Activated B cell treated with CpG ODN at 0.5 μM for 24 hours (primary cell): ENCODE measurements at regions not wholly inside any gene's neighbourhood (a gene's known extent, or its start where the extent isn't known, plus 50 kb on each side); places are given as distances from the start of the nearest gene placed in this dataset.

Experiments
- ATAC-seq: fragments of 200-7000 bp; cut with Tn5 transposase; one replicate; pipeline ENCODE4 v1.10.0; 2021; ENCODE audit warnings: low read depth, mild to moderate bottlenecking, moderate library complexity
- CTCF ChIA-PET: fragments of 350-600 bp; sonication (Branson Sonifier 250); formaldehyde crosslinking; loops from one replicate; lab custom pipeline; 2021; ENCODE audit warnings: antibody characterized with exemption; lab: Charles Lee
- POLR2A ChIA-PET: fragments of 350-600 bp; sonication (Branson Sonifier 250); formaldehyde crosslinking; loops from one replicate; lab custom pipeline; 2021; ENCODE audit warnings: antibody characterized with exemption; lab: Charles Lee
- DNase-seq: peaks from one replicate; pipeline ENCODE4 v3.0.0; 2022
- H3K27ac Mint-ChIP-seq: one replicate; pipeline ENCODE4 v1.8.0; 2020; ENCODE audit warnings: mixed read lengths
- H3K27me3 Mint-ChIP-seq: one replicate; pipeline ENCODE4 v1.8.0; 2021; ENCODE audit warnings: mixed read lengths
- H3K36me3 Mint-ChIP-seq: one replicate; pipeline ENCODE4 v1.8.0; 2021; ENCODE audit warnings: low read depth, mixed read lengths
- H3K4me1 Mint-ChIP-seq: one replicate; pipeline ENCODE4 v1.8.0; 2021; ENCODE audit warnings: mixed read lengths
- H3K4me3 Mint-ChIP-seq: one replicate; pipeline ENCODE4 v1.8.0; 2020; ENCODE audit warnings: mild to moderate bottlenecking, mixed read lengths
- H3K9me3 Mint-ChIP-seq: one replicate; pipeline ENCODE4 v1.8.0; 2020; ENCODE audit warnings: mixed read lengths
- CTCF ChIP-seq: fragments of 200-600 bp; IDR thresholded peaks from one replicate; pipeline ENCODE4 v1.8.0; 2022; ENCODE audit warnings: antibody characterized with exemption, mild to moderate bottlenecking
- intact Hi-C: fragments of 100-400 bp; cut with micrococcal nuclease; formaldehyde crosslinking; loops from one replicate; pipeline ENCODE4 v1.15.1; 2024

DNA sequence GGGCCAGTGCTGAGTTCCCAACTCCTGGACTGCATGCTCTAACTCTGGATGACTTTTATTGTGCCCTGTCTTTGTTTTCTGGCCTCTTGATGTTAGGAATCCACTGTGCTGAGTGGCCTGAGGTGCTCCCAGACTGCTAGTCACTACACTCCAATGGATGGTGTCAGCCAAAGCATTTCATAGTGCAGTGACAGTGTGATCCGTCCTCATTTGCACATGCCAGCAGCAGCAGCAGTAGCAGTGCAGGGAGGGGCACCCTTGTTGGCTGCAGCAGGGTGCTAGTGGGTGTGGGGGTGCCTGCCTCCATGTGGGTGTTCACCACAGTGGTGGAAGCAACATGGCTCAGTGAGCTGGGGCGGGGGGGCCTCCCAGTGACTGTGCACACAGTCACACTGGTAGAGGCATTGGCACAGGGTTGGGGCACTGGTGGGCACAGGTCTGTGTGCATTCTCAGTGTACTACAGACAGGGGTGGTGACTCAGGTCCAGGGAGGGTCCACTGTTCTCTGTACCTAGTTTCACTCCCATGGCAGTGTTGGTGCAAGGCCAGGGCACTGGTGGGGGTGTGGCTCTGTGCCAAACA, 214.0 kb downstream of the ZC3H11B start:
- H3K4me3 Mint-ChIP-seq: no peak overlapping the region
- no peak for DNase-seq
- H3K9me3 Mint-ChIP-seq: peaks cover 28% of the 10 kb centered on the region
- H3K4me1 Mint-ChIP-seq: no peaks in the 10 kb centered on the region
- H3K27ac Mint-ChIP-seq: no peak overlapping the region
- ATAC-seq: no peak
- TF ChIP-seq CTCF: no peak
- ChIA-PET POLR2A (no interaction called here), CTCF (no interaction called here)
- no peaks in the 10 kb centered on the region for H3K27me3 Mint-ChIP-seq
- peaks cover 10% of the 10 kb centered on the region for H3K36me3 Mint-ChIP-seq
- intact Hi-C loops: no loop called here

GRCh38 chr1:219397511-219397910, 215.4 kb downstream of the ZC3H11B start:
- DNase-seq: no peak
- intact Hi-C loops: no loop called here
- CTCF ChIA-PET: no interaction called here

GRCh38 chr1:219391297-219391696, 217.6 kb downstream of the LYPLAL1 start:
- ATAC-seq (no peak), DNase-seq (no peak)
- Mint-ChIP-seq H3K9me3 (peaks cover 17% of the 10 kb centered on the region), H3K27ac (no peak overlapping the region), H3K4me1 (no peaks in the 10 kb centered on the region), H3K27me3 (no peaks in the 10 kb centered on the region), H3K36me3 (peaks cover 7% of the 10 kb centered on the region), H3K4me3 (no peak overlapping the region)
- intact Hi-C loops: no loop called here
- CTCF ChIA-PET: no interaction called here
- no peak for TF ChIP-seq CTCF
- POLR2A ChIA-PET: no interaction called here

More at GRCh38 chr1:219397511-219397910, 215.4 kb downstream of the ZC3H11B start:
- Mint-ChIP-seq H3K4me3 (no peak overlapping the region), H3K27ac (no peak overlapping the region), H3K36me3 (peaks cover 10% of the 10 kb centered on the region), H3K9me3 (peaks cover 28% of the 10 kb centered on the region), H3K4me1 (no peaks in the 10 kb centered on the region), H3K27me3 (no peaks in the 10 kb centered on the region)
- TF ChIP-seq CTCF: no peak
- ATAC-seq: no peak
- POLR2A ChIA-PET: no interaction called here

DNA sequence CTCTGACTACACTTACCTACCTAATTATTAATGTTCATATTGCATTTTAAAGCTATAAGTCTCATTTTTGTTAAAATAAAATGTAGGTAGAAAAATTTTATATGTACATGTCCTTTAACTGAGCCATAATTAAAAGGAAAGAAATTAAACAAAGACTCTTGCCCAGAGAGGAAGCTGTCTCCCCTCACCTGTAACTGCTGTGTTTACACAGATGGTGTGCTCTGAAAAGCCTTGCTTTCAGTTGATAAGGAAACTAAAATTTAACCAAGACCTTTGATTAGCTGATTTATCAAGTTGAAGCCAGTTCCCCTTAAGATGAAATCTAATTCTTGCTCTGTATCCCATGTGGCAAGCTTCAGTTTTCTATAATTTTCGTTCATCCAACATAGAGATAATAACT, 213.5 kb downstream of the LYPLAL1 start:
- TF ChIP-seq CTCF: no peak
- H3K4me1 Mint-ChIP-seq: no peaks in the 10 kb centered on the region
- H3K4me3 Mint-ChIP-seq: no peak overlapping the region
- H3K36me3 Mint-ChIP-seq: peaks cover 2% of the 10 kb centered on the region
- H3K27ac Mint-ChIP-seq: no peak overlapping the region
- intact Hi-C loops: loop anchor here (5.0 to 10.0 kb wide), 2 partner anchors 425 to 862 kb away; no protein-coding TSS in a partner anchor
- POLR2A ChIA-PET: no interaction called here
- DNase-seq (no peak), ATAC-seq (no peak)
- CTCF ChIA-PET: interaction anchor here (2.5 to 2.7 kb wide), 2 partner anchors 1049 to 1058 kb away, joined by 12 to 15 read pairs; no protein-coding TSS in a partner anchor
- H3K27me3 Mint-ChIP-seq: no peaks in the 10 kb centered on the region
- peaks cover under 1% of the 10 kb centered on the region for H3K9me3 Mint-ChIP-seq

GRCh38 chr1:219385787-219386427, 212.2 kb downstream of the LYPLAL1 start:
- DNase-seq: no peak
- no peaks in the 10 kb centered on the region for H3K36me3 Mint-ChIP-seq

More at GRCh38 chr1:219385787-219386427, 212.2 kb downstream of the LYPLAL1 start:
- ChIA-PET POLR2A (no interaction called here), CTCF (interaction anchor here (1.1 to 2.7 kb wide), 5 partner anchors 320 to 1057 kb away, joined by 4 to 15 read pairs (median 5); no protein-coding TSS in a partner anchor)
- Mint-ChIP-seq H3K27ac (no peak overlapping the region), H3K9me3 (no peaks in the 10 kb centered on the region), H3K4me1 (no peaks in the 10 kb centered on the region), H3K4me3 (no peak overlapping the region), H3K27me3 (no peaks in the 10 kb centered on the region)
- intact Hi-C loops: loop anchor here (1.0 to 10.0 kb wide), 6 partner anchors 182 to 1056 kb away; no protein-coding TSS in a partner anchor
- ATAC-seq: peak; percentile 52
- no peak for TF ChIP-seq CTCF
